OCI-M2 (cell line): ENCODE measurements at regions not wholly inside any gene's neighbourhood (a gene's known extent, or its start where the extent isn't known, plus 50 kb on each side); places are given as distances from the start of the nearest gene placed in this dataset.
"Not testable (repeated sequence)": the region's sequence is repeated elsewhere in the genome, so short reads cannot be mapped to it uniquely, and the experiment has no call there.

ENCODE experiments used
- DNase-seq: peaks from one replicate; lab custom pipeline; 2025; ENCODE audit not compliant: unreplicated experiment; lab: John Stamatoyannopoulos, UW

DNA sequence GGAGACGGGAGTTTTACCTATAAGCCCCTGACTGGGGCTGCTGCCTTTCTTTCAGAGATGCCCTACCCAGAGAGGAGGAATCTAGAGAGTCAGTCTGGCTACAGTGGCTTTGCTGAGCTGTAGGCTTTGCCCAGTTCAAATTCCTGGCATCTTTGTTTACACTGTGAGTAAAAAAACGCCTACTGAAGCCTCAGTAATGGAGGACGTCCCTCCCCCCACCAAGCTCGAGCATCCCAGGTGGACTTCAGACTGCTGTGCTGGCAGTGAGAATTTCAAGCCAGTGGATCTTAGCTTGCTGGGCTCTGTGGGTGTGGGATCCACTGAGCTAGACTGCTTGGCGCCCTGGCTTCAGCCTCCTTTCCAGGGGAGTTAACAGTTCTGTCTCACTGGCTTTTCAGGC, 237.1 kb upstream of the NT5E start:
- DNase-seq: not testable (repeated sequence)

DNA sequence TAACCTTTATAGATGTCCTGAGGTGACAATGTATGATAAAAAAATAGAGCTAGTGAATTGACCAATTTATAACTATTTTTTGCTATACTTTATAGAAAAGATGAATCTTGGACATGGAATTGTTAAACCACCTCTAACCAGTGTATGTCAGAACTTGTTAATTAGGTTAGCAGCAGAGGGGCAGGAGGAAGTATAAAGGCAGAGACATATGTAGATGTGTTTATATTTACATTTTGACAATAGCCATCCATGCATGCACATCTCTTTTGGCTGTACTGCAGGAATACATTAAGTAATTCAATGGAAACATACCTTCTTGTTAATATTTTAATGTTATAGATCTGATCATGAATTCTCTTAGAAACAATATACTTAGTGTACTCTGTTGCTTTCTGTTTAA, 254.6 kb upstream of the NT5E start:
- no peak for DNase-seq

DNA sequence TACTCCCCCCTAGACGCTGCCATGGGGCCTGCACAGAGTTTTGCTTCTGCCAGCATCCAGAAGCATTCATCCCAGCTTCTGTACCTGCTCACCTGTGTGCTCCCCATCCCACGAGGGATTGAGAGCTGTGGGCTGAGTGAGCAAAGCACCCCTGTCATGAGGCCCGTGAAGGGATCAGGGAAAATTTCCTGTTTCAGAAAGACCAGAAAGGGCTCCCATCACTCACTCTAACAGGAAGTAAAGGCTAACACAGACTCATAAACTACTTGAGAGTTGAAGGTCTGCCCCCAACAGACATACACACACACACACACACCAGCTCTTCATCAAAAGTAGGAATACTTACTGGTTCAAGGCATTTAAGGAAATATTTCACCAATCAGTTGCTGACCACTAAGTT, 256.5 kb upstream of the NT5E start:
- DNase-seq: no peak

DNA sequence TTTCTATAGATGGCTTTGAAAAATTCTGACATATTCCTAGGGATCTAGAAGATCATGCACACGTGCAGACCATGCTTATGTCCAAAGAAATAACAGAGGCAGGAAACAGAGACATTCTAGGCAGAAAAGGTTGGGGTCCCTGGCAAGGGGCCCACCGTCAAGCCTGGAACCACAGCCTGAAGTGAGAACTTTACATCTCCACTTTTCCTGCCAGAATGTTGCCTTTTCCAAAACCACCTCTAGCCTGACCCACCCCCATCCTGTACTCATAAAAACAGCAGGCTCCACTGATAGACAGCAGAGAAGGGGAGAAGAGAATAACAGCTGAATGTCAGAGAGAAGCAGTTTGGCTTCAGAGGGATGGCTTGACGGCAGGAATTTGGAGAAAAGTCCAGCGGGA, 257.3 kb upstream of the NT5E start:
- no peak for DNase-seq

DNA sequence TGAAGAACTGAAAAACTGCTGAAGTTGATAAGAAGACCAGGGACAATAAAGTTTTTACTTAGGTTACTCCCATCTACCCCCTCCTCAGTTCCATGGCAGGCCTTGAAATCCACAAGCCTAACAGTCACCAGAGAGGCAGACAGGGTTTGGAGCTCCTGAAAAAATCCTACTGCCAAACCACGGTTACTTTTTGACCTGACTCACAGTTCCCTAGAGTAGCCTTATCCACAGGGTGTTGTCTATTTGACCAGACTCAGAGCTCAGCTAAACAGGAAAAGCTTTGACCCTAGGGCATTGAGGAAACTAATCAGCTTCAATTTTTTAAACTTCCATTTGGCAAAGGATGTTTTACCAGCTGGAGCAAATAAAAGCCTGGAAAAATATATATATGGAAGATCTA, 257.7 kb upstream of the NT5E start:
- no peak for DNase-seq

DNA sequence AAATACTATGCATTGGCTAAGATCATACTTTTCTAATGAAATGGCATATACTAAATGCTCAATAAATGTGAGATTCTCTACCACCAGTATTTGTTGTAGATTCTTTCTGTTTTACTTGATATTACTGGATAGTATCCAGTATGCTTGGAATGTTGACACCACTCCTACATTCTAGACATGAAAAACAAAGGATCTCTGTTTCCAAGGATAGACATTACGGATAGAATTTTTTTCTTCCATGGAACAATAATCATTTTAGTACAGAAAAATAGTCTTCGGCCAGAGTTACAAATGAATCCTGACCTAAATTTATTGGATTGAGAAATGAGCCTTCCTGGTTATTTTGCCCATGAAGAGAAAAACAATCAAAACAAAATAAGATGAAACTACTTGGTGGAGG, 258.2 kb upstream of the NT5E start:
- DNase-seq: no peak

DNA sequence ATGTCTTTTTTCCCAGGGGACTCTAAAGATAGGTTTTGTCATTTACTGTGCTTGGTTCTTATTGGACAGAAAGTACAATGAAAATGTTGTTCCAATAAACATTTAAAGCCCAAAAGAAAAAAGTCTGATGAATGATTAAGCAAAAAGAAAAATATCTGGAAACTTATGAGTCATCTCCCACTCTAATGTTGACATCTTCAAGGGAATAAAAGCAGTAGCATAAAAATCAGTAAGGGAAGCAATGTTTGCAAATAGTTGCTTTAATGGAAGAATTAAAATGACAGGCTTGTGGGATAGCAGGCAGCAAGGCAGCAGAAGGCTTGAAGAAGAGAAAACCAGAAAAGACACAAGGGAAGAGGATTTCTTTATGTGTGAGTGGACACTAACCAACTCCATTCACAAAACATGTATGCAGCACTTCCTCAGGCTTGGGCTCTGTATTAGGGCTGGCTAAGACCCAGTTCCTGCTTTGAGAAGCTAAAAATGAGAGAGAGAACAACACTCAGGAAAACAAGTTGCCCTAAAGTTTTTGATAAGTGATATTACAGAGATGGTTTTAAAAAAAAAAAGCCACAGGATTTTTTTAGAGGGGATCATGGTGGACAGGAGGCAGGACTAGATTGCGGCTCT, 263.2 kb upstream of the NT5E start:
- DNase-seq: no peak

DNA sequence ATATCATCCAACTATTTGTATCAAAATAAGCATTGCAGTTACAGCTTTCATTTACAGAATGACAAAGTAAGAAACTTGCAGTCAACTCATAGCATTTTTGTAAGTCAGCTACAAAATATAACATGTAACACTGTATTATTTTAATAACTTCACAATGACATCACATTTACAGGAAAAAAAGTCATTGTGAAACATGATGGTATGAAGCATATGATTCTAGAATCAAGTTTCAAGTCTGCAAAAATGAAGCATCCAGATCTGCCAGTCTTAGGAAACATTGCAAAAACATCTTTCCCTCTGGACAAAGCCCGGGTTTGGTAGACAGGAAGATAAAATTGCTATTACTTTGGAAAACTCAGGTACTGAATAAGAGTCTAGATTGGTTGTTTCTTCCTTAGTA, 263.9 kb upstream of the NT5E start:
- DNase-seq: no peak

DNA sequence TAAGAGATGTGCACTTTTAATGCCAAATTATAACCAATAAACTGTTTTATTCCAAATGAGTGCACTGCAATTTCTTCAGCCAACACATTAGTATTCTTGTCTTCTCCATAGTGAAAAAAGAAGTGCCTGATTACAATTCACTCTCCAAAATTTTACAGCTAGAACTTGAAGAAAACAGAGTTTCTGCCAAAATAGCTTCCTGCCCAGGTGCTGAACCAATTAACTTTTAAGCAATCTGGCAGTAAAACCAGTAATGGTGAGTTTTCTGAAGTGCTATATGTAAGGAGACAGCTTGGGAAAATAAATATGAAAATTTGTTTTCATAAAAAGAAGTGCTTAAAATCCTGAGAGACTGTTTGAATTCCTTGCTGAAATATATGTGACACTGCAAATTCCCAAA, 266.0 kb upstream of the NT5E start:
- DNase-seq: no peak

DNA sequence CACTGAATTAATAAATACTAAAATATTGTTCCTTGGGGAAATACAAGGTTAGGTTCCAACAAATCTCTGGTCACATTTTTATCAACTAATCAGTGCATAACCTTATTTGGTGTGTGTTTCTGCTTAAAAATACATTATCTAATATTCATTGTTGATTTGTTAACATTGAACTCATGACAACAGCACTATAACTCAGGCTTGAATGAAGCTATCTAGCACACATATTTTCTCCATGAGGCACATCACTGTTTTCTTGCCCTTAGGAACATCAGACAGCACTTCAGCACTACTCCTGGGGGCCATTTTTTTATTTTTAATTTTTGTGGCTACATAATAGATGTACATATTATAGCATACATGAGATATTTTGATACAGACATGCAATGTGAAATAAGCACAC, 277.2 kb upstream of the NT5E start:
- no peak for DNase-seq

DNA sequence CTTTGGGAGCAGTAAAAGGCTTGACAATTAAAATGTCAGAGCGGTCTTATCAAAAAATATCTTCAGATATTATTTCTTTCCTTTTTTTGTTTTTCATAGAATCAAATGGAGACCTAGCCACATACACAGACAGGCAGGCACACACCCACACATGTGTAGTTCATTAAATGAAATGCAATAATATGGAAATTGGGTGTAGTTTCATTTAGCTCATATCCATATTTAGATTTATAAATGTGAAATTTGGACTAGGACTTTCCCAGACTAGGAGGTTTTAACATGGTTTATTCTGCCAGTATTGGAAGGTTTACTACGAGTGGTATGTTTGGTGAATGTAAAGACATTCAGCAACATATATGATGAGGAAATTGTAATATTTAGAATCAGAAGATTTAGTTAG, 277.7 kb upstream of the NT5E start:
- DNase-seq: no peak

DNA sequence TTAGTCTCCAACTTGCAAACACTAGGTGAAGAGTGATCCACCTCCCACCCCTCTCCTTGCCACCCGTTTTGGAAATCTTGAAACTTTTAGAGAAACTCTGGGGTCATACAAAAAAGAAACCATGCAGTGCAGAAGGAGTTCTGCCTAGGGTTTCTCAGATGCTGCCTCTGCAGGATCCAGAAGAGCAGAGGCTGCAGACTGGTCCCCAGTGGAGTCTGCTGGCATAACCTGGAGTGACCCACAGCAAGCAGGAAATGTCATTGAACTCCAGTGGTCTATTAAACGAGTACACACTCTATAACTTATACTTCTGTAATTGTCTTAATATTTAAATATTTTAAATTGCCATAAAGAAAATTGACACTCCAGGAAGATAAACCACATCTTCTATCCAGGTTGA, 280.7 kb upstream of the NT5E start:
- no peak for DNase-seq

DNA sequence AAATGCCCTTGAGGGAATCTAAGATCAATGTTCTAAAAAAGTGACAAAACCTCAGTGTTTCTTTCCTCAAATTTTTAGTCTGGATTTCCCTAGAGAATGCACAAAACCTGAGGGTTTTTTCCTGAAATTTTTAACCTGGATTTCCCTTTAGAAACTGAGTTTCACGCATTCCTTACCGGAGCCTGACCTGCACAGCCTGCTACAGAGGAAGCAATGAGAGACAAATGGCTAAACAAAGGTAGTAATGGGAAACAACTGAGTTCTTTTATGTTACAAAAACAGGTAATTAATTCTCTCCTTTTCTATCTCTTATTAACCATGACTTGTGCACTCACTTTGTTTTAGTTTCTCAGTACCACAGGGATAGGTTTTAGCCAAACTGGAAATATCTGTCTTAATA, 281.7 kb upstream of the NT5E start:
- DNase-seq: no peak

DNA sequence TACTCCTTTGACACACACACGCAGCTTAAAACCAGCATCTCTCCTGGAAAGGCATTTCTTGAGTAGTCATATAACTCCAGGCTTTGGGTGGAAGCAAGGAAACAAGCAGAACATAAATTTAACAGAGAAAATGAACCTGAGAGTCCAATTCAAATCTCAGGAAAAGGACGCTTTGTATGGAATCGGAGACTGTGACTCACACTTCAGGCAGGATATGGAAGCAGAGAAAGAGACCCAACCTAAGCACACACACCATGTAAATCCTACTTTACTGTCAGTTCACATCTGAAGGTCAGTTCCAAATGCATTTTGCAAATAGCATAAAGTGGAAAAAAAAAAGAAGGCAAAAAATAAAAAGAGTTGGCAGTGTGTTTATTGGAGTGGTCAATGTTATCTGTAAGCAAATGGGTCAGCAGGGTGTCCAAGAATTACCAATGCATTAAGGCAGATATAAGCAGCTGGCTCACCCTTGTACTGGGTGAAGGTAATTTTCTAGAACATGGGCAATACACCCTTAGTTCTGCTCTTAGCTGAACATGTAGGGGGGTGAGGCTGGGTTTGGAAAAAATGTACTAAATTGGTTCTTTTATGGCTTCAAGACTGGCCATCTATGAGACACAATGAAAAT, 283.7 kb upstream of the NT5E start:
- DNase-seq: no peak

DNA sequence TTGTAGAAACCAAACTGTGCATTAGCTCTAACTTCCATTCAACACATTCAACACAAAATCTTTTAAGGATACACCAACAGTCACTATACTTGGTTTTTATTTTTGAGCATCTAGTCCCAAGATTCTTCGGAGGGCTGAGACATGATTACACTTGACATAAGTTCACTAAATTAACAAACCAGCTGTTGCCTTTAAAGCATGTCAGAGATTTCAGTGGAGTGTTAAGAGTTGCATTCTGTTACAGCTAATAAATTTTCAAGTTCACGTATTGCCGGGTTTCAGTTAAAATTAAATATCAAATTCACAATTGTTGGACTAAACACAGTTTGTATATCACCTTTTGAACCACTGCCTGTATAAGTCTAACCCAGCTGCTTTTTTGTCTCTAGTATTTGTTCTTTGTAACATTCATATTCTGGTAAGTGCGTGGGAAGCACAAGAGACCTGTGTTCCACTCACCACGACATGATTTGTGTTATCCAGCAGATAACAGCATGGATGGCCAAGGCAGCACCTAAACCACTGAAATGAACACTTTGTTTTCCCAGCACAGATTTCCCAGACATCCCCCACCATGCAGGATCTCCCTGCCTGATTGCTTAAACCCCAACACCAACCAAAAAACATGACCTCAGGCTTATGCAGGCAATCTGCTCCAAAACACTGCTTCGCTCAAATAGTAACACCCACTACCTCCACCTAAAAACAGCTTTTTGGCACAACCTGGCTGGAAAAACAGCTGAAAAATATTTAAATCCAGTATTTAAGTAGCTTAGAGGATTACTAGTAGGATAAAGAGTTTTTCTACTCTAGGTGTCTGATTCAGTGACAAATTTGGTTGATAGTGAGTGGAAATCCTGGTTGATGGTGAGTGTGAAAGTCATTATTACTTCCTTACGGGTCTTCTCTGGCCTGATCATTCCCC, 286.5 kb upstream of the NT5E start:
- no peak for DNase-seq

DNA sequence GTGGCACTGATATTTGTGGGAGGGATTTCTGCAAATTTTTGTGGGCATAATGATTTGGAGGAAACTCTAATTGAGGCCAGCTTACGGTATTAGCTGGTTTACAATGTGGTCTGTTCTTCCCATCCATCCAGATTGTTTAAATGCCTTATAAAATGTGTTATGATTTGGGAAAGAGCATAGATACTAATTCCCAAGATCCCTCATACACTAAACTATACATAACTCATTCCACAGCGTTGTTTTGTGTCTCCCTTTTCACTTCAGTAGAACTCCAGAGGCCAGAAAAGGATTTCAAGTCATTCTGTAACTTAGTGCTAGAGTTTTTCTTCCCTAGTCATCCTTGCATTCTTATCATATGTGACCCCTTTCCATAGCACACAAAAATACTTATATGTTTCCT, 292.6 kb upstream of the NT5E start:
- no peak for DNase-seq

DNA sequence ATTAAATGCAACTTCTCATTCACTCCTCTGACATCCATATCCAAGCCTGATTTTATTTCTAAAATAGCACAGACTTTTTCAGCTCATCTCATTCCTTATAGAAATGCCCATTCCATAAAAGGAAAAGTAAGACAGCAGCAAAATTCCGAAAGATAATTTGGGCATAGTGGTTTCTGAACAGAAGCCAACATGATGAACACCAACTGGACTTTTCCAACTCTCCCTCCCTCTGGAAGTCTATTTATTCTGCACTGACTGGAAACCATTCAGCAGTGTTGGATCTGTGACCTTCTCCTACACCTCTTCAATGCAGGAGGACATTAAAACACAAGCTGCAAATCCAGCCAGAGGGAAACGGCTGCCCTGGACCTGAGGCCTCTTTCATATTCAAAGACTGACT, 306.2 kb upstream of the NT5E start:
- DNase-seq: no peak

DNA sequence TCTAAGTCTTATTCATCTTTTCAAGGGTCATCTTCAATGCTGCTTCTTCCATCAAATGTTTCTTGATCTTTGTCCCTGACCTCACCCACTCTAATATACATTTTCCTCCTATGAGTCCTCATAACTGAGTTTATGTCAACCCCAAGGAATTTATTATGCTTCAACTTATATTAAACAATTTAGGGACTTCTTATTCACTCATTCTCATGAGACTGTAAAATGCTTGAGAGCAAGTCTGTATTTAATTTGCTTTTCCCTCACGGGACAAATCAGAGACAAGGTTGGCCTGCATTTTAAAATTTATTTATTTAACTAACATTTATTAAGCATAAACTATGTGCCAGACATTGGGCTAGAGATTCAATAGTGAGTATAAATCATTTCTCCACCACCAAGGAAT, 312.0 kb upstream of the NT5E start:
- no peak for DNase-seq

DNA sequence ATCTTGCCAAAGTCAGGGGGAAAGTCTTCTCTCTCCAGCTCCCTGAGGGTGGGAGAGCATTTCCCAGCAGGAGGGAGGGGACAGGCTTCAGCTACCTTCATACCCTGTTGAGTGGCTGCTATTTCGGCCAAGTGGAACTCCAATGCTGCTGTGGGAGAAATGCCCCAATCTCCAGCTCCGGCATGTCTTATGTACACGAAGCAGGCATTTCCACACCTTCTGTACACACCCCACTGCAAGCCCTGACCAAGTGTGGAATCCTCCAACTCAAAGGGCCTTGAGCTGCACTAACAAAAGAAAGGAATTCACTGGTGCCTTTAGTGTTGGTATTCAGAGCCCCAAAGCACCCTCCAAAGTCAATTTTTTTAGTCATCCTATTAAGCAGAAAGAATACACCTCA, 313.6 kb upstream of the NT5E start:
- no peak for DNase-seq

DNA sequence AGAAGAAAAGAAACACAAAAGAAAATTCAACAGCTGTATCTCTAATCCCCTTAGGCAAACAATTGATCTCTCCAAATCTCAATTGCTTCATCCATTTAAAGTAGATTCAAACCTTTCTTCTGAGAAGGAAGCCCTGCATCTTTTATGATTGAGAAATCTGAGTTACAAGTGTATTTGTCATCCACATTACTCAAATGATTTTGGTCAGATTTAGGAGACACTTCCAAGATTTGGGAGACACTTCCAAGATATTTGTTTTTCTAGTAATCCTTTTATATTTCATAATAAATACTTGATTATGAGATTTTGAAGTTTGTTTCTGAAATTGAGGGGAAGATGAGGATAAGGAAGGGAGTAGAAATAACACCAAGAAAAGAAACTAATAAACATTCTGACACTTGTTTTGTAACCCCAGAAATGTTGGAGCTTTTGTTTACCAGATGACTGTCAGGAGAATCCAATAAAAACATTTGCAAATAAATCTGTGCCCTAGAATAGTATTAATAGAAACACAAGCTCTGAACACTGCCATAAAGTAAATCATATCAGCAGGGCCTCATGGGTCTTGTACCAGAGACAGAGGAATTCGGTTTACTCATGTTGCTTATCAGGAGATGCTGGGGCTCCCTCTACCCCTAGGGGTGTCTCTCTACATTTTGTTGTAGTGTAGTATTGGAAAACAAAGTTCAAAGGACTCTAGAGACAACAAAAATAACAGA, 314.3 kb upstream of the NT5E start:
- no peak for DNase-seq

DNA sequence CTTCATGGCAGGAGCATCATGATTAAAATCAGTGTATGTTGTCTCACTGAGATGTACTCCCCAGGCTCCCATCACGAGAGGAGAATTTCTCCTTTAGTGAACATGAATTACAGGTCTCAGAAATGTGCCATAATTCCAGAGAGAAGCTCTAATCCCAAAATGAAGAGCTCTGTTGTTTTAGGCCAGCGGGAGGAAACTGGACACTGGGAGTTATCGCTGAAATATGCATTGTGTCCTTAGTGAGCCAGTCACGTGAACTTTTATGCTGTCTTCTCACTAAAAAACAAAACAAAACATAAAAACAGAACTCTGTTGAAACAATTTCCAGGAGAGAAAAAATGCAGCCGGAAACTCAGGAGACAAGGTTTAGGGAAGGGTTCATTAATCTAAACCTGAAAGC, 315.7 kb upstream of the NT5E start:
- no peak for DNase-seq

DNA sequence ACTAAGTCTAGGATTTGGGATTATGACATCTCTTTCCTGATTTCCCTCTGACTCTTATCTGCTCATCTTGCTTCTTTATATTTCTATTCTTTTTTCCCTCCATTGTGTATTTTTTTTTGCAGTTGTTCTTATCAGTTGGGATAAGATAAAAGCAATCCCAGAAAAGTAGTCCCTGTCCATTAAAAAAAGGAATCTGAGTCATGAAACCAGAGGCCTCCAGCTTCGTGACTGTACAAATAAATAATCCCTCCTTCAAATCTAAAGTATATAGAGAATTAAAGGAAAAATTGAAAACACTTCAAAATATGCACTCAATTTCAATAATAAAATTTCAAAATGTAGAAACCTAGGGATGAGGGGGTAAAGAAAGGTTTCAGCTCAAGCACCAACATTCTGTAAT, 317.8 kb upstream of the NT5E start:
- no peak for DNase-seq
